Activated CD4-positive, alpha-beta T cell treated with anti-CD3 and anti-CD28 coated beads, Interleukin-10, Interleukin-2, amounts not matched to agents 100 ng/mL and 50 ng/mL, durations not matched to agents 16 hours and 8 hours (primary cell): ENCODE measurements at regions not wholly inside any gene's neighbourhood (a gene's known extent, or its start where the extent isn't known, plus 50 kb on each side); places are given as distances from the start of the nearest gene placed in this dataset.

Source experiments
- DNase-seq: peaks from one replicate; pipeline ENCODE4 v3.0.0-alpha.2; 2020

- DNase-seq = no peak
Observed at GRCh38 chr3:66754613-66755012, 243.5 kb upstream of the KBTBD8 start.

- DNase-seq = no peak
Observed at GRCh38 chr3:66755924-66756323, 242.2 kb upstream of the KBTBD8 start.

GRCh38 chr3:66756468-66757036 lies 241.6 kb upstream of the KBTBD8 start:
- no peak for DNase-seq

- DNase-seq = no peak
Observed at GRCh38 chr3:66761093-66761780, 236.9 kb upstream of the KBTBD8 start.

- DNase-seq = no peak
Observed at GRCh38 chr3:66762916-66763693, 235.0 kb upstream of the KBTBD8 start.

- no peak for DNase-seq
Observed at GRCh38 chr3:66778107-66778506, 220.0 kb upstream of the KBTBD8 start.

GRCh38 chr3:66778777-66779176 lies 219.3 kb upstream of the KBTBD8 start:
- DNase-seq = peak; percentile 52

- no peak for DNase-seq
Observed at GRCh38 chr3:66785191-66785909, 212.8 kb upstream of the KBTBD8 start.

- DNase-seq = no peak
Observed at GRCh38 chr3:66789580-66790237, 208.4 kb upstream of the KBTBD8 start.

GRCh38 chr3:66792086-66792485 lies 206.0 kb upstream of the KBTBD8 start:
- no peak for DNase-seq

- DNase-seq = no peak
Observed at GRCh38 chr3:66795365-66795764, 202.7 kb upstream of the KBTBD8 start.

GRCh38 chr3:66796343-66796742 lies 201.8 kb upstream of the KBTBD8 start:
- no peak for DNase-seq

- DNase-seq = no peak
Observed at GRCh38 chr3:66797889-66798560, 200.1 kb upstream of the KBTBD8 start.

- no peak for DNase-seq
Observed at GRCh38 chr3:66800941-66801545, 197.1 kb upstream of the KBTBD8 start.

- no peak for DNase-seq
Observed at GRCh38 chr3:66803206-66803605, 194.9 kb upstream of the KBTBD8 start.

- DNase-seq = peak; percentile 21
Observed at GRCh38 chr3:66803721-66804695, 194.1 kb upstream of the KBTBD8 start.

GRCh38 chr3:66808891-66809594 lies 189.1 kb upstream of the KBTBD8 start:
- no peak for DNase-seq

GRCh38 chr3:66809595-66809958 lies 188.5 kb upstream of the KBTBD8 start:
- DNase-seq = no peak

- no peak for DNase-seq
Observed at GRCh38 chr3:66812136-66812535, 186.0 kb upstream of the KBTBD8 start.

- no peak for DNase-seq
Observed at GRCh38 chr3:66812741-66813140, 185.4 kb upstream of the KBTBD8 start.
